ENCODE measurements at regions not wholly inside any gene's neighbourhood (a gene's known extent, or its start where the extent isn't known, plus 50 kb on each side); places are given as distances from the start of the nearest gene placed in this dataset.

- no peak overlapping the region for H3K4me3 ChIP-seq (ENCODE audit: low read depth, low read length)
- TF ChIP-seq CTCF (IDR thresholded peaks at IDR 0.05; ENCODE audit: low read depth, low read length), result no peak
- TF ChIP-seq MYC (IDR thresholded peaks at IDR 0.05; ENCODE audit: low read depth, low read length), result no peak
- TF ChIP-seq POLR2A (IDR thresholded peaks at IDR 0.05; ENCODE audit: extremely low read depth, insufficient read length), result no peak
- no peak for TF ChIP-seq MAX (IDR thresholded peaks at IDR 0.05; ENCODE audit: low read depth, low read length)
- no peak for DNase-seq (ENCODE audit: low read depth)
Observed at GRCh38 chr12:127070515-127071157, 1196.3 kb upstream of the TMEM132C start.

- no peak overlapping the region for H3K4me3 ChIP-seq (ENCODE audit: low read depth, low read length)
- DNase-seq (ENCODE audit: low read depth), result no peak
- TF ChIP-seq CTCF (IDR thresholded peaks at IDR 0.05; ENCODE audit: low read depth, low read length) (no peak), MAX (IDR thresholded peaks at IDR 0.05; ENCODE audit: low read depth, low read length) (no peak), MYC (IDR thresholded peaks at IDR 0.05; ENCODE audit: low read depth, low read length) (no peak), POLR2A (IDR thresholded peaks at IDR 0.05; ENCODE audit: extremely low read depth, insufficient read length) (no peak)
Observed at GRCh38 chr12:127074161-127074560, 1192.8 kb upstream of the TMEM132C start.

GRCh38 chr12:127075981-127076380 is 1191.0 kb upstream of the TMEM132C start:
- DNase-seq (ENCODE audit: low read depth), result no peak
- no peak for TF ChIP-seq CTCF (IDR thresholded peaks at IDR 0.05; ENCODE audit: low read depth, low read length)
- no peak for TF ChIP-seq MYC (IDR thresholded peaks at IDR 0.05; ENCODE audit: low read depth, low read length)
- TF ChIP-seq MAX (IDR thresholded peaks at IDR 0.05; ENCODE audit: low read depth, low read length), result no peak
- TF ChIP-seq POLR2A (IDR thresholded peaks at IDR 0.05; ENCODE audit: extremely low read depth, insufficient read length), result no peak
- no peak overlapping the region for H3K4me3 ChIP-seq (ENCODE audit: low read depth, low read length)

- no peak for DNase-seq (ENCODE audit: low read depth)
- H3K4me3 ChIP-seq (ENCODE audit: low read depth, low read length), result no peak overlapping the region
- TF ChIP-seq MYC (IDR thresholded peaks at IDR 0.05; ENCODE audit: low read depth, low read length), result no peak
- TF ChIP-seq POLR2A (IDR thresholded peaks at IDR 0.05; ENCODE audit: extremely low read depth, insufficient read length), result no peak
- TF ChIP-seq CTCF (IDR thresholded peaks at IDR 0.05; ENCODE audit: low read depth, low read length), result no peak
- no peak for TF ChIP-seq MAX (IDR thresholded peaks at IDR 0.05; ENCODE audit: low read depth, low read length)
Observed at GRCh38 chr12:127077262-127078045, 1189.5 kb upstream of the TMEM132C start.

- DNase-seq (ENCODE audit: low read depth), result no peak
- H3K4me3 ChIP-seq (ENCODE audit: low read depth, low read length), result no peak overlapping the region
- TF ChIP-seq POLR2A (IDR thresholded peaks at IDR 0.05; ENCODE audit: extremely low read depth, insufficient read length) (no peak), MAX (IDR thresholded peaks at IDR 0.05; ENCODE audit: low read depth, low read length) (no peak), CTCF (IDR thresholded peaks at IDR 0.05; ENCODE audit: low read depth, low read length) (no peak), MYC (IDR thresholded peaks at IDR 0.05; ENCODE audit: low read depth, low read length) (no peak)
Observed at GRCh38 chr12:127078577-127079350, 1188.2 kb upstream of the TMEM132C start.
